HEK293 (cell line): ENCODE measurements at regions not wholly inside any gene's neighbourhood (a gene's known extent, or its start where the extent isn't known, plus 50 kb on each side); places are given as distances from the start of the nearest gene placed in this dataset.

Experiments used
- CTCF ChIP-seq: fragments of 450-650 bp; formaldehyde crosslinking; IDR thresholded peaks from 2 replicates; pipeline ENCODE4 v1.5.1; 2016; ENCODE audit warnings: missing biosample characterization, missing genetic modification characterization
- ZNF148 ChIP-seq: fragments of 450-650 bp; formaldehyde crosslinking; IDR thresholded peaks from 2 replicates; pipeline ENCODE4 v1.5.0; 2017; ENCODE audit warnings: missing biosample characterization, missing genetic modification characterization, borderline replicate concordance
- ZNF354C ChIP-seq: fragments of 450-650 bp; formaldehyde crosslinking; IDR thresholded peaks from 2 replicates; pipeline ENCODE4 v1.5.1; 2016; ENCODE audit warnings: missing biosample characterization, missing genetic modification characterization, low read depth, borderline replicate concordance

- TF ChIP-seq CTCF = no peak
- TF ChIP-seq ZNF354C (tag by site-specific recombination) = no peak
- no peak for TF ChIP-seq ZNF148 (tag by site-specific recombination)
Observed at GRCh38 chr4:123216543-123216942, 180.1 kb upstream of the SPRY1 start.
